ENCODE measurements at regions not wholly inside any gene's neighbourhood (a gene's known extent, or its start where the extent isn't known, plus 50 kb on each side); places are given as distances from the start of the nearest gene placed in this dataset.

DNA sequence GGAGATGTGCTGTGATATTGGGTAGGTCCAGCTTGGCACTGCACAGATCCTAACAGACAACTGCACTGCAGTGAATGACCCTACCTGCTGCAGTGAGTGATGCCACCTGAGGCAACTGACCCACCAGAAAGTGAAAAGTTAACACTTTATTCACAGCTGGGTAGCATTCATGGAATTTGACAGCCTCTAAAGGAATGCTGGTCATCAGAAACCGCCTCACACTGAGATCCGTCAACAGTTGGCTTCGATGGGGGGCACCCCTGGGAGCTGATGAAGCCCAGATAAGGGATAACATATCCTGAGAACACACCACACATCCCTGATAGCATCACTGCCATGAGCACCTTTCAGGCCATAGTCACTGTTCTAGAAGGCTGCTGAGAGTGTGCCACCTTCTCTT, 272.4 kb upstream of the CRY1 start:
- Histone ChIP-seq H3K27ac (ENCODE audit: low read depth, low read length) (no peak overlapping the region), H3K4me1 (ENCODE audit: insufficient read depth, low read length) (no peaks in the 10 kb centered on the region), H2AFZ (ENCODE audit: low read length) (no peak overlapping the region), H3K4me2 (ENCODE audit: insufficient read depth, low read length) (no peak overlapping the region), H3K36me3 (ENCODE audit: insufficient read depth, low read length) (no peaks in the 10 kb centered on the region), H3K4me3 (ENCODE audit: insufficient read depth, low read length) (no peak overlapping the region), H3K9me3 (ENCODE audit: low read depth, low read length) (no peaks in the 10 kb centered on the region), H3K79me2 (ENCODE audit: insufficient read depth, low read length) (no peaks in the 10 kb centered on the region), H3K27me3 (ENCODE audit: insufficient read depth, low read length) (peaks cover 24% of the 10 kb centered on the region), H4K20me1 (ENCODE audit: insufficient read depth, low read length) (no peaks in the 10 kb centered on the region)
- TF ChIP-seq, protein P1, sequence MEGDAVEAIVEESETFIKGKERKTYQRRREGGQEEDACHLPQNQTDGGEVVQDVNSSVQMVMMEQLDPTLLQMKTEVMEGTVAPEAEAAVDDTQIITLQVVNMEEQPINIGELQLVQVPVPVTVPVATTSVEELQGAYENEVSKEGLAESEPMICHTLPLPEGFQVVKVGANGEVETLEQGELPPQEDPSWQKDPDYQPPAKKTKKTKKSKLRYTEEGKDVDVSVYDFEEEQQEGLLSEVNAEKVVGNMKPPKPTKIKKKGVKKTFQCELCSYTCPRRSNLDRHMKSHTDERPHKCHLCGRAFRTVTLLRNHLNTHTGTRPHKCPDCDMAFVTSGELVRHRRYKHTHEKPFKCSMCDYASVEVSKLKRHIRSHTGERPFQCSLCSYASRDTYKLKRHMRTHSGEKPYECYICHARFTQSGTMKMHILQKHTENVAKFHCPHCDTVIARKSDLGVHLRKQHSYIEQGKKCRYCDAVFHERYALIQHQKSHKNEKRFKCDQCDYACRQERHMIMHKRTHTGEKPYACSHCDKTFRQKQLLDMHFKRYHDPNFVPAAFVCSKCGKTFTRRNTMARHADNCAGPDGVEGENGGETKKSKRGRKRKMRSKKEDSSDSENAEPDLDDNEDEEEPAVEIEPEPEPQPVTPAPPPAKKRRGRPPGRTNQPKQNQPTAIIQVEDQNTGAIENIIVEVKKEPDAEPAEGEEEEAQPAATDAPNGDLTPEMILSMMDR (IDR thresholded peaks at IDR 0.05; ENCODE audit: extremely low read depth, low read depth, low read length), result no peak
- no peak for DNase-seq (ENCODE audit: insufficient read length, low spot score, missing footprints)

DNA sequence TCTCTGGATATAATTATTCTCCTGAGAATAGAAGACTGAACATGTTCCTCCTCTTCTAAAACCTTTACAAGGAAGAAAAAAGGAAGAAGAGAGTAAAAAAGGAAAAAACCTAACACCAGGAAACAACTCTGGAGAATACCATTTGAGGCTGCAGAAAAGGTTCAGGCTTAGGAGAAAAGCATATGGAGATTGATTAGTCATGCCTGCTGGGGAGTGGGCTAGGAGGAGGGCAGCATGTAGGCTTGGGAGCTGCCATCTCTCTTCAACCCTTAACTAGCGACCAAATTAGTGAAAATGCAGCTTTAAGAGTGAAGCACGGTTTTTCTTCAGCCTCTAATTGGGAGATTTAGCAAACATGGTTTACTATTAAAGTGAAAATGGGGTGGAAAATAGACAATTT, 273.0 kb upstream of the CRY1 start:
- Histone ChIP-seq H3K9me3 (ENCODE audit: low read depth, low read length) (no peaks in the 10 kb centered on the region), H2AFZ (ENCODE audit: low read length) (no peak overlapping the region), H3K4me3 (ENCODE audit: insufficient read depth, low read length) (no peak overlapping the region), H3K27ac (ENCODE audit: low read depth, low read length) (no peak overlapping the region), H3K36me3 (ENCODE audit: insufficient read depth, low read length) (no peaks in the 10 kb centered on the region), H3K4me2 (ENCODE audit: insufficient read depth, low read length) (no peak overlapping the region), H3K27me3 (ENCODE audit: insufficient read depth, low read length) (peaks cover 24% of the 10 kb centered on the region), H4K20me1 (ENCODE audit: insufficient read depth, low read length) (no peaks in the 10 kb centered on the region), H3K4me1 (ENCODE audit: insufficient read depth, low read length) (no peaks in the 10 kb centered on the region), H3K79me2 (ENCODE audit: insufficient read depth, low read length) (no peaks in the 10 kb centered on the region)
- DNase-seq (ENCODE audit: insufficient read length, low spot score, missing footprints), result no peak
- TF ChIP-seq, protein P1 (IDR thresholded peaks at IDR 0.05; ENCODE audit: extremely low read depth, low read depth, low read length), result no peak

DNA sequence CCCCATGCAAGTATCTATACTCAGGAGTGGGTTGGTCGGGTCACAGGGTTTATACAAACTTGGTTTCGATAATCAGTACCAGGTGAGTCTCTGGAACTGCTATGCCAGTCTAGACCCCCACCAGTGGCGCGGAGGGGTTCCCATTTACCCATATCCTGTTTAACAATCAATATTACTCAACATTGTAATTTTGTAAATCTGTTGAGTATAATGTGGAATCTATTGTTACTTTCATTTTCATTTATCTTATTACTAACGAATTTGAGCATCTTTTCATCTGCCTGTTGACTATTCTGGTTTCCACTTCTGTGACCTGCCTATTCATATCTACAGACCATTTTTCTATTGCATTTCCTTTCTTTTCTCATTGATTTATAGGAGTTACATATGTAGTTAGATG, 275.2 kb upstream of the CRY1 start:
- Histone ChIP-seq H3K4me2 (ENCODE audit: insufficient read depth, low read length) (no peak overlapping the region), H4K20me1 (ENCODE audit: insufficient read depth, low read length) (no peaks in the 10 kb centered on the region), H3K4me3 (ENCODE audit: insufficient read depth, low read length) (no peak overlapping the region), H3K4me1 (ENCODE audit: insufficient read depth, low read length) (no peaks in the 10 kb centered on the region), H3K27me3 (ENCODE audit: insufficient read depth, low read length) (peaks cover 19% of the 10 kb centered on the region), H3K27ac (ENCODE audit: low read depth, low read length) (no peak overlapping the region), H2AFZ (ENCODE audit: low read length) (no peak overlapping the region), H3K79me2 (ENCODE audit: insufficient read depth, low read length) (no peaks in the 10 kb centered on the region), H3K9me3 (ENCODE audit: low read depth, low read length) (no peaks in the 10 kb centered on the region), H3K36me3 (ENCODE audit: insufficient read depth, low read length) (no peaks in the 10 kb centered on the region)
- DNase-seq (ENCODE audit: insufficient read length, low spot score, missing footprints), result no peak
- TF ChIP-seq, protein P1 (IDR thresholded peaks at IDR 0.05; ENCODE audit: extremely low read depth, low read depth, low read length), result no peak

DNA sequence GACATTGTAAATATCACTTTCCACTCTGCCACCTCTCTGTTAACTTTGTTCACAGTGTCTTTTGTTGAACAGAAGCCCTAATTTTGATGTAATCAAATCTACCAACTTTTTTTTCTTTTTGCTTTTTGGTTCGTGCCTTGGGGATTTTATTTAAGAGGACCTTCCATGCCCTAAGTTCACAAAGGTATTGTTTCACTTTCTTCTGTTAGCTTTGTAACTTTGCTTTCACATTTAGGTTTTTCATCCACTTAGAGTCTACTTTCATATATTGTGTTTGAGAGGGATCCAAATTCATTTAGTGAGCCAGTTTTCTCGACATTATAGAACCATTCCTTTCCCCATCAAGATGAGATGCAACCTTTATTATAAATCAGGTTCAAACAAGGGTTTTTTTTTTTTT, 275.7 kb upstream of the CRY1 start:
- peaks cover 19% of the 10 kb centered on the region for H3K27me3 ChIP-seq (ENCODE audit: insufficient read depth, low read length)
- H2AFZ ChIP-seq (ENCODE audit: low read length), result no peak overlapping the region
- H3K27ac ChIP-seq (ENCODE audit: low read depth, low read length), result no peak overlapping the region
- no peak for DNase-seq (ENCODE audit: insufficient read length, low spot score, missing footprints)
- TF ChIP-seq, protein P1 (IDR thresholded peaks at IDR 0.05; ENCODE audit: extremely low read depth, low read depth, low read length), result no peak
- H3K4me3 ChIP-seq (ENCODE audit: insufficient read depth, low read length), result no peak overlapping the region
- H3K9me3 ChIP-seq (ENCODE audit: low read depth, low read length), result no peaks in the 10 kb centered on the region
- no peaks in the 10 kb centered on the region for H4K20me1 ChIP-seq (ENCODE audit: insufficient read depth, low read length)
- no peaks in the 10 kb centered on the region for H3K4me1 ChIP-seq (ENCODE audit: insufficient read depth, low read length)
- H3K36me3 ChIP-seq (ENCODE audit: insufficient read depth, low read length), result no peaks in the 10 kb centered on the region
- no peak overlapping the region for H3K4me2 ChIP-seq (ENCODE audit: insufficient read depth, low read length)
- H3K79me2 ChIP-seq (ENCODE audit: insufficient read depth, low read length), result no peaks in the 10 kb centered on the region
